OCI-LY3 (cell line): ENCODE measurements at regions not wholly inside any gene's neighbourhood (a gene's known extent, or its start where the extent isn't known, plus 50 kb on each side); places are given as distances from the start of the nearest gene placed in this dataset.

ENCODE experiments used
- CTCF ChIP-seq: fragments of 200-600, 300-600 bp; sonication (generic); IDR thresholded peaks from 2 replicates; pipeline ENCODE4 v1.5.1; 2014; ENCODE audit warnings: antibody characterized with exemption, low read length, low read depth
- EZH2phosphoT487 ChIP-seq: fragments of 200-600 bp; shearing (Covaris generic); IDR thresholded peaks from 2 replicates; pipeline ENCODE4 v1.6.1; 2018; ENCODE audit warnings: antibody characterized with exemption, mixed run types, low read depth

GRCh38 chr21:32955311-32956060 is 70.2 kb upstream of the OLIG2 start:
- TF ChIP-seq CTCF, result no peak
- TF ChIP-seq EZH2phosphoT487, result no peak
